ENCODE measurements at regions not wholly inside any gene's neighbourhood (a gene's known extent, or its start where the extent isn't known, plus 50 kb on each side); places are given as distances from the start of the nearest gene placed in this dataset.

GRCh38 chr19:13668964-13669363, 95.4 kb upstream of the MRI1 start:
- Histone ChIP-seq H3K4me3 (no peak overlapping the region), H4K20me1 (replicated peaks; ENCODE audit: insufficient read depth) (no peaks in the 10 kb centered on the region), H3K27me3 (ENCODE audit: insufficient read depth) (no peaks in the 10 kb centered on the region), H3F3A (replicated peaks; ENCODE audit: low read depth) (no peaks in the 10 kb centered on the region), H3K36me3 (ENCODE audit: insufficient read depth) (no peaks in the 10 kb centered on the region), H3K4me1 (ENCODE audit: insufficient read depth) (no peaks in the 10 kb centered on the region), H3K9me2 (ENCODE audit: insufficient read depth) (peaks cover 6% of the 10 kb centered on the region; the same call in 1 of the 2 replicates), H3K79me2 (replicated peaks; ENCODE audit: insufficient read depth) (no peaks in the 10 kb centered on the region), H3K27ac (ENCODE audit: low read depth) (no peak overlapping the region), H2AFZ (no peak overlapping the region), H3K4me2 (no peak overlapping the region)
- H3K36me3 Mint-ChIP-seq (ENCODE audit: low read depth) = peaks cover 7% of the 10 kb centered on the region; the same call in 2 of the 3 replicates
- TF ChIP-seq NANOG (IDR thresholded peaks at IDR 0.05; ENCODE audit: borderline replicate concordance) = no peak
- no peak for TF ChIP-seq CTCF (conservative IDR thresholded peaks at IDR 0.05; ENCODE audit: low read depth in 2 of 2)
- TF ChIP-seq STAT1 (IDR thresholded peaks at IDR 0.05; ENCODE audit: unreplicated experiment) = no peak
- no peak overlapping the region for H3K4me3 Mint-ChIP-seq
- peaks cover 3% of the 10 kb centered on the region; the same call in 1 of the 3 replicates for H3K4me1 Mint-ChIP-seq
- H3K9me3 Mint-ChIP-seq = peaks cover 16% of the 10 kb centered on the region; the same call in 2 of the 3 replicates
- ATAC-seq (no peak), DNase-seq (ENCODE audit: low spot score) (no peak)
- peaks cover 5% of the 10 kb centered on the region for H3K27me3 Mint-ChIP-seq (ENCODE audit: insufficient read depth, low read depth, poor library complexity)
- no peak overlapping the region for H3K27ac Mint-ChIP-seq

GRCh38 chr19:13666165-13666564, 98.2 kb upstream of the MRI1 start:
- no peak overlapping the region for H3K27ac Mint-ChIP-seq
- peaks cover 2% of the 10 kb centered on the region; the same call in 1 of the 3 replicates for H3K9me3 Mint-ChIP-seq
- H3K4me1 ChIP-seq (ENCODE audit: insufficient read depth) = no peaks in the 10 kb centered on the region

GRCh38 chr19:13665125-13665905, 99.0 kb upstream of the MRI1 start:
- ATAC-seq (no peak), DNase-seq (ENCODE audit: low spot score) (no peak)
- H3K4me2 ChIP-seq = no peak overlapping the region
- Mint-ChIP-seq H3K4me3 (no peak overlapping the region), H3K36me3 (ENCODE audit: low read depth) (no peaks in the 10 kb centered on the region), H3K4me1 (peaks cover 3% of the 10 kb centered on the region; the same call in 1 of the 3 replicates), H3K27me3 (ENCODE audit: insufficient read depth, low read depth, poor library complexity) (no peaks in the 10 kb centered on the region), H3K27ac (no peak overlapping the region), H3K9me3 (peaks cover 2% of the 10 kb centered on the region; the same call in 1 of the 3 replicates)
- no peak overlapping the region for H2AFZ ChIP-seq
- no peaks in the 10 kb centered on the region for H3K4me1 ChIP-seq (ENCODE audit: insufficient read depth)
- no peaks in the 10 kb centered on the region for H4K20me1 ChIP-seq (replicated peaks; ENCODE audit: insufficient read depth)
- H3K9me2 ChIP-seq (ENCODE audit: insufficient read depth) = no peaks in the 10 kb centered on the region
- H3K79me2 ChIP-seq (replicated peaks; ENCODE audit: insufficient read depth) = no peaks in the 10 kb centered on the region
- H3K36me3 ChIP-seq (ENCODE audit: insufficient read depth) = no peaks in the 10 kb centered on the region
- H3K27ac ChIP-seq (ENCODE audit: low read depth) = no peak overlapping the region
- no peak overlapping the region for H3K4me3 ChIP-seq
- H3F3A ChIP-seq (replicated peaks; ENCODE audit: low read depth) = no peaks in the 10 kb centered on the region
- H3K27me3 ChIP-seq (ENCODE audit: insufficient read depth) = no peaks in the 10 kb centered on the region
- no peak for TF ChIP-seq STAT1 (IDR thresholded peaks at IDR 0.05; ENCODE audit: unreplicated experiment)
- no peak for TF ChIP-seq ZNF462 (CRISPR knock-in tag; IDR thresholded peaks at IDR 0.05)

More at GRCh38 chr19:13666165-13666564, 98.2 kb upstream of the MRI1 start:
- Histone ChIP-seq H3K79me2 (replicated peaks; ENCODE audit: insufficient read depth) (no peaks in the 10 kb centered on the region), H3K4me2 (no peak overlapping the region), H3F3A (replicated peaks; ENCODE audit: low read depth) (no peaks in the 10 kb centered on the region), H3K27me3 (ENCODE audit: insufficient read depth) (no peaks in the 10 kb centered on the region), H3K27ac (ENCODE audit: low read depth) (no peak overlapping the region), H3K4me3 (no peak overlapping the region), H3K36me3 (ENCODE audit: insufficient read depth) (no peaks in the 10 kb centered on the region), H2AFZ (peak overlapping the region; percentile 59; the same call in 1 of the 2 replicates), H3K9me2 (ENCODE audit: insufficient read depth) (no peaks in the 10 kb centered on the region), H4K20me1 (replicated peaks; ENCODE audit: insufficient read depth) (no peaks in the 10 kb centered on the region)
- H3K36me3 Mint-ChIP-seq (ENCODE audit: low read depth) = no peaks in the 10 kb centered on the region
- H3K27me3 Mint-ChIP-seq (ENCODE audit: insufficient read depth, low read depth, poor library complexity) = no peaks in the 10 kb centered on the region
- no peak overlapping the region for H3K4me3 Mint-ChIP-seq
- DNase-seq (ENCODE audit: low spot score) = peak; percentile 26
- H3K4me1 Mint-ChIP-seq = peaks cover 3% of the 10 kb centered on the region; the same call in 1 of the 3 replicates
- peak; percentile 53 for ATAC-seq
- no peak for TF ChIP-seq ZNF331 (CRISPR knock-in tag; IDR thresholded peaks at IDR 0.05; ENCODE audit: low read depth)
- TF ChIP-seq POLR2AphosphoS5 (IDR thresholded peaks at IDR 0.05; ENCODE audit: low read depth) = no peak

Measured in GM23338 (cell line).